ENCODE measurements at regions not wholly inside any gene's neighbourhood (a gene's known extent, or its start where the extent isn't known, plus 50 kb on each side); places are given as distances from the start of the nearest gene placed in this dataset.

DNA sequence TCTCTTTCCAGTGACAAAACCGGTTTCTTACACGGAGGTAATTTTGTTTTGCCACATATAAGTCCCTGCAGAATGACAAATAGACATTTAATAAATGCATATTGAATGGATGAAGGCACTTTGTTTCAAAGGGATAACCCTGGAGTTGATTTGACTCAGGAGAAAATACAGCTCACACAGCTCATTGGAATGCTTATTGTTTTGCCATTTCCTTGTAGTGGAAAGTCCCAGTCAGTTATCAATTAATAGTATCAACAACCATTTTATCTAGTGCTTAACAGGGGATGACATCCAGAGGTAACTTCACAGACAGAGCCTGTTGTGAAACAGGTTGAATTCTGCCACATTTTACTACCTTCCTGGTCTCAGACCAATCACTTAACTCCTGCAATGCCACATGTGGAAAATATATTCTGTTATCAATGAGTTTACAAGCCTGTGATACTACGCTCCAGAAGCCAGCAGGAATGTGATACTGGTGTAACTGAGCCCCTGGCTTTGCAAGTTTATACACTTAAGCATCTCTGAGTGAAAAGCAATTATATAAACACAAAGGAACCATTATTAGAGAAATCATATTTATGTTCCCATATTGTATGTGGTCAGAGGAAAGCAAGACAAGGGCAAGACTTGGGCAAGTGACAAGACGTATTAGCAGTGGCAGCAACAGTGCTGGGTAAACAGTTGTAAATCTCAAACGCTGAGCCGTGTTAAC lies 123.1 kb upstream of the ANKRD55 start:
- CTCF ChIA-PET: interaction anchor here (1.1 kb wide), 1 partner anchor 91 kb away, joined by 3 read pairs; no protein-coding TSS in a partner anchor
- TF ChIP-seq, protein P1, sequence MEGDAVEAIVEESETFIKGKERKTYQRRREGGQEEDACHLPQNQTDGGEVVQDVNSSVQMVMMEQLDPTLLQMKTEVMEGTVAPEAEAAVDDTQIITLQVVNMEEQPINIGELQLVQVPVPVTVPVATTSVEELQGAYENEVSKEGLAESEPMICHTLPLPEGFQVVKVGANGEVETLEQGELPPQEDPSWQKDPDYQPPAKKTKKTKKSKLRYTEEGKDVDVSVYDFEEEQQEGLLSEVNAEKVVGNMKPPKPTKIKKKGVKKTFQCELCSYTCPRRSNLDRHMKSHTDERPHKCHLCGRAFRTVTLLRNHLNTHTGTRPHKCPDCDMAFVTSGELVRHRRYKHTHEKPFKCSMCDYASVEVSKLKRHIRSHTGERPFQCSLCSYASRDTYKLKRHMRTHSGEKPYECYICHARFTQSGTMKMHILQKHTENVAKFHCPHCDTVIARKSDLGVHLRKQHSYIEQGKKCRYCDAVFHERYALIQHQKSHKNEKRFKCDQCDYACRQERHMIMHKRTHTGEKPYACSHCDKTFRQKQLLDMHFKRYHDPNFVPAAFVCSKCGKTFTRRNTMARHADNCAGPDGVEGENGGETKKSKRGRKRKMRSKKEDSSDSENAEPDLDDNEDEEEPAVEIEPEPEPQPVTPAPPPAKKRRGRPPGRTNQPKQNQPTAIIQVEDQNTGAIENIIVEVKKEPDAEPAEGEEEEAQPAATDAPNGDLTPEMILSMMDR (IDR thresholded peaks at IDR 0.05; ENCODE audit: unreplicated experiment): no peak
- no peak for DNase-seq (ENCODE audit: unreplicated experiment)
- Mint-ChIP-seq H3K27me3 (ENCODE audit: insufficient read depth, unreplicated experiment) (no peaks in the 10 kb centered on the region), H3K27ac (ENCODE audit: low read depth, unreplicated experiment) (no peak overlapping the region), H3K36me3 (ENCODE audit: insufficient read depth, unreplicated experiment) (no peaks in the 10 kb centered on the region), H3K4me3 (ENCODE audit: unreplicated experiment) (no peak overlapping the region), H3K9me3 (ENCODE audit: unreplicated experiment) (peaks cover 7% of the 10 kb centered on the region), H3K4me1 (ENCODE audit: insufficient read depth, unreplicated experiment) (peaks cover 12% of the 10 kb centered on the region)
- no TSS peak for BruUV-seq (replicated peaks)
- intact Hi-C loops (cut with micrococcal nuclease): no loop called here
- POLR2A ChIA-PET: no interaction called here

DNA sequence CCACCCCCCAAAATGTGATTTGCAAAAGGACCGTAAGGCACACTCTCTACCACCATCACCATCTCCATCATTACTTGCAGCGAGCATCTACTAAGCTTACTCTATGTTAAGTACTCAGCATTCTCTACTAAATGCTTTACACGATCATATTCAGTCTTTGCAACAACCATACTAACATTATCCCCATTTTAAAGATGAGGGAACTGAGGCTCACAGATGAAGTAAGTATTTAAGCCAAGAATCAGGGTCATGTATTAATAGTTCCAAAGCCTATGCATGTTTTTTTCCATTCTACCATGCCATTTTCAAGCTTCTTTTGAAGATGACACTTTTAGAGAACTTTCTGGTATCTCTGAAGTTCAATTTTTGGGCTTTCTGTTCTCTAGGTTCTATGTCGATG lies 121.7 kb upstream of the ANKRD55 start:
- H3K36me3 Mint-ChIP-seq (ENCODE audit: insufficient read depth, unreplicated experiment): no peaks in the 10 kb centered on the region
- CTCF ChIA-PET: no interaction called here
- DNase-seq (ENCODE audit: unreplicated experiment): no peak
- TF ChIP-seq, protein P1 (IDR thresholded peaks at IDR 0.05; ENCODE audit: unreplicated experiment): no peak
- no peak overlapping the region for H3K27ac Mint-ChIP-seq (ENCODE audit: low read depth, unreplicated experiment)
- peaks cover 25% of the 10 kb centered on the region for H3K4me1 Mint-ChIP-seq (ENCODE audit: insufficient read depth, unreplicated experiment)
- BruUV-seq (replicated peaks): no TSS peak
- POLR2A ChIA-PET: no interaction called here
- intact Hi-C loops (cut with micrococcal nuclease): no loop called here
- peaks cover 7% of the 10 kb centered on the region for H3K9me3 Mint-ChIP-seq (ENCODE audit: unreplicated experiment)
- H3K4me3 Mint-ChIP-seq (ENCODE audit: unreplicated experiment): no peak overlapping the region
- no peaks in the 10 kb centered on the region for H3K27me3 Mint-ChIP-seq (ENCODE audit: insufficient read depth, unreplicated experiment)

DNA sequence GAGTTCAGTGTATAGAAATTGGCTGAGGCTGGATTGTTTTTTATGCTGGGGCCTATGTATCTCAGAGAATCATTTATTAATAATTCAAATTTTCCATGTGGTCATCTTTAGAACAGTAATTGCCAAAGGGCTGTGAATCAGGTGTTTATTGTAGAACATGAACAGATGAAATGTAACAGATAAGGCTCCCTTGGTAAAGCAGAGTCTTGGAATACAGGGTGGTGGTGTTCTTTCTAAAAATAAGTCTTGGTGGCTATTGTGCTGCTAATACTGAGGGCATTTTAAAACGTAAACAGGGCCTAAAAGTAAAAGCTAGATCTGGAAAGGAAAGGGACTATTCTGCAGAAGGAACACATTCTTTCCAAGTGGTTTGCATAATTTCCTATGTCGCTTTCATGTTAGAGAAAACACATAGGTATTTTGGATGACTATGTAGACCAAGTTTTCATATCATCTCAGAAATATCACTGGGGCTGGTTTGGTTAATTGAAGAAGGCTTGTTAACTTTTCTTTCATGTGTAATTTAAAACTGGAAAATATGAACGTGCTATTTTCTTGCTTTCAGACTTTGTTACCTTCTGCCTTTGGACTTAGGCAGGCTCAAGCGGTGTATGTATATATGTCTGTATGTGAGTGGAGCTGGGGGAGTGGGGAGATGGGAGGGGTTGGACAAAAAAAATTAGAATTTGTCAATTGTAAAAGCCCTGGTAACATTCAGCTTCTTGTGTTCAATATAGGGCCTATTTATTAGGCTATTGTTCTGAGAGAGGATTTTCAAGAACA lies 119.9 kb upstream of the ANKRD55 start:
- DNase-seq (ENCODE audit: unreplicated experiment): no peak
- ChIA-PET CTCF (no interaction called here), POLR2A (interaction anchor here (0.7 kb wide), 1 partner anchor 462 kb away, joined by 3 read pairs; the partner anchor contains the start of gene MAP3K1)
- intact Hi-C loops (cut with micrococcal nuclease): no loop called here
- Mint-ChIP-seq H3K36me3 (ENCODE audit: insufficient read depth, unreplicated experiment) (no peaks in the 10 kb centered on the region), H3K9me3 (ENCODE audit: unreplicated experiment) (no peaks in the 10 kb centered on the region), H3K4me3 (ENCODE audit: unreplicated experiment) (no peak overlapping the region), H3K27me3 (ENCODE audit: insufficient read depth, unreplicated experiment) (no peaks in the 10 kb centered on the region), H3K4me1 (ENCODE audit: insufficient read depth, unreplicated experiment) (peaks cover 20% of the 10 kb centered on the region), H3K27ac (ENCODE audit: low read depth, unreplicated experiment) (no peak overlapping the region)
- no TSS peak for BruUV-seq (replicated peaks)
- TF ChIP-seq, protein P1 (IDR thresholded peaks at IDR 0.05; ENCODE audit: unreplicated experiment): no peak

DNA sequence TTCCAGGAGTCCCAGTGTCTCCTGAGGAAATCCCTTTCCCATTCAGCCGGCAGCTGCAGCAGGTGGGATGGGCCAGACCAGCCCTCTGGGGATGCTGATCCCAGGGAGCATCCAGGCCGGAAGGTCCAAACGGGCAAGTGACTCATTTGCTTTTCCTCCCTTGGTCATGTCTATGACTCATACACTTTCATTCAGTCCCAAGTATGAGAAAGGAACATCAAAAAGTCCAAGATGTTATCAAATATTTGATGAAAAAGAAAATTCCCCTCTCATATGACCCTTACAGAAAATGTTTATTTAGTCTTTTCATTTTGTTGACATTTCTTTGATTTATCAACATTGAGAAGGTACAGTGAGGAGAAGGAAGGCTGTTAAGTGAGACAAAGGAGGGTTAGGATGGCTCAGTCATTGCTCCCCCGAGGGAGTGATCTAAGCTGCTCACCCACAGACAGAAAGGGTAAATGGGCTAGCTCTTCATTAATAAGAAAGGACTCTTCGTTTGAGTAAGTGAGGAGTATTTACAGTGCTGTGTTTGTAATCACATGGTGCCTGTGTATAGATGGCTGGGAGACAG lies 117.6 kb upstream of the ANKRD55 start:
- DNase-seq (ENCODE audit: unreplicated experiment): peak; percentile 98
- ChIA-PET POLR2A (interaction anchor here (0.6 to 1.4 kb wide), 7 partner anchors 10 to 525 kb away, joined by 3 to 5 read pairs (median 3); no protein-coding TSS in a partner anchor), CTCF (interaction anchor here (0.6 to 2.0 kb wide), 2 partner anchors 80 to 371 kb away, joined by 3 to 5 read pairs; no protein-coding TSS in a partner anchor)
- H3K27me3 Mint-ChIP-seq (ENCODE audit: insufficient read depth, unreplicated experiment): no peaks in the 10 kb centered on the region
- no peaks in the 10 kb centered on the region for H3K9me3 Mint-ChIP-seq (ENCODE audit: unreplicated experiment)
- H3K36me3 Mint-ChIP-seq (ENCODE audit: insufficient read depth, unreplicated experiment): no peaks in the 10 kb centered on the region
- BruUV-seq (replicated peaks): no TSS peak
- no peak overlapping the region for H3K4me3 Mint-ChIP-seq (ENCODE audit: unreplicated experiment)
- H3K4me1 Mint-ChIP-seq (ENCODE audit: insufficient read depth, unreplicated experiment): peaks cover 29% of the 10 kb centered on the region
- intact Hi-C loops (cut with micrococcal nuclease): loop anchor here (1.0 kb wide), 1 partner anchor 90 kb away; no protein-coding TSS in a partner anchor
- TF ChIP-seq, protein P1 (IDR thresholded peaks at IDR 0.05; ENCODE audit: unreplicated experiment): no peak
- peak overlapping the region; percentile 15 for H3K27ac Mint-ChIP-seq (ENCODE audit: low read depth, unreplicated experiment)

Measured in MCF 10A (cell line).